CD4-positive, alpha-beta T cell treated with Interleukin-12 subunit alpha and Interleukin-12 subunit beta, for 1 hour (primary cell): ENCODE measurements at regions not wholly inside any gene's neighbourhood (a gene's known extent, or its start where the extent isn't known, plus 50 kb on each side); places are given as distances from the start of the nearest gene placed in this dataset.
"Not testable (repeated sequence)": the region's sequence is repeated elsewhere in the genome, so short reads cannot be mapped to it uniquely, and the experiment has no call there.

Source experiments
- DNase-seq: peaks from one replicate; pipeline ENCODE4 v3.0.0-alpha.2; 2020

- not testable (repeated sequence) for DNase-seq
These were observed 307.8 kb upstream of the NBPF12 start for GRCh38 chr1:146630302-146630701.

GRCh38 chr1:146618582-146618981 is 319.5 kb upstream of the NBPF12 start:
- DNase-seq, result not testable (repeated sequence)

GRCh38 chr1:146604681-146605080 is 333.4 kb upstream of the NBPF12 start:
- not testable (repeated sequence) for DNase-seq

- DNase-seq, result not testable (repeated sequence)
These were observed 337.3 kb upstream of the NBPF12 start for GRCh38 chr1:146600720-146601307.

- not testable (repeated sequence) for DNase-seq
These were observed 338.2 kb upstream of the NBPF12 start for GRCh38 chr1:146599906-146600305.

GRCh38 chr1:146581229-146581628 is 352.4 kb upstream of the NOTCH2NLA start:
- DNase-seq, result not testable (repeated sequence)

GRCh38 chr1:146567541-146567940 is 338.7 kb upstream of the NOTCH2NLA start:
- DNase-seq, result not testable (repeated sequence)

GRCh38 chr1:146558032-146558431 is 329.2 kb upstream of the NOTCH2NLA start:
- not testable (repeated sequence) for DNase-seq

- not testable (repeated sequence) for DNase-seq
These were observed 327.6 kb upstream of the NOTCH2NLA start for GRCh38 chr1:146556405-146556804.

- not testable (repeated sequence) for DNase-seq
These were observed 323.6 kb upstream of the NOTCH2NLA start for GRCh38 chr1:146552414-146552813.

GRCh38 chr1:146548684-146549083 is 319.9 kb upstream of the NOTCH2NLA start:
- not testable (repeated sequence) for DNase-seq

GRCh38 chr1:146546189-146546588 is 317.4 kb upstream of the NOTCH2NLA start:
- not testable (repeated sequence) for DNase-seq

GRCh38 chr1:146537775-146538373 is 309.1 kb upstream of the NOTCH2NLA start:
- not testable (repeated sequence) for DNase-seq

- not testable (repeated sequence) for DNase-seq
These were observed 307.2 kb upstream of the NOTCH2NLA start for GRCh38 chr1:146536028-146536427.

GRCh38 chr1:146535575-146535974 is 306.8 kb upstream of the NOTCH2NLA start:
- not testable (repeated sequence) for DNase-seq

GRCh38 chr1:146530958-146531357 is 302.1 kb upstream of the NOTCH2NLA start:
- not testable (repeated sequence) for DNase-seq

GRCh38 chr1:146522812-146523211 is 294.0 kb upstream of the NOTCH2NLA start:
- DNase-seq, result not testable (repeated sequence)

GRCh38 chr1:146522345-146522744 is 293.5 kb upstream of the NOTCH2NLA start:
- DNase-seq, result not testable (repeated sequence)

- not testable (repeated sequence) for DNase-seq
These were observed 293.0 kb upstream of the NOTCH2NLA start for GRCh38 chr1:146521804-146522203.

GRCh38 chr1:146513754-146514153 is 284.9 kb upstream of the NOTCH2NLA start:
- not testable (repeated sequence) for DNase-seq

- DNase-seq, result not testable (repeated sequence)
These were observed 282.4 kb upstream of the NOTCH2NLA start for GRCh38 chr1:146511047-146511777.

GRCh38 chr1:146510248-146510983 is 281.6 kb upstream of the NOTCH2NLA start:
- not testable (repeated sequence) for DNase-seq

GRCh38 chr1:146504121-146504520 is 275.3 kb upstream of the NOTCH2NLA start:
- not testable (repeated sequence) for DNase-seq
